Activated CD4-positive, alpha-beta T cell treated with anti-CD3 and anti-CD28 coated beads for 24 hours (primary cell): ENCODE measurements at regions not wholly inside any gene's neighbourhood (a gene's known extent, or its start where the extent isn't known, plus 50 kb on each side); places are given as distances from the start of the nearest gene placed in this dataset.
"Not testable (repeated sequence)": the region's sequence is repeated elsewhere in the genome, so short reads cannot be mapped to it uniquely, and the experiment has no call there.

Experiments
- DNase-seq, 2 donors: peaks; one replicate each; pipeline ENCODE4 v3.0.0-alpha.2; 2020; ENCODE audit warnings: low read depth in 2 of 2

DNA sequence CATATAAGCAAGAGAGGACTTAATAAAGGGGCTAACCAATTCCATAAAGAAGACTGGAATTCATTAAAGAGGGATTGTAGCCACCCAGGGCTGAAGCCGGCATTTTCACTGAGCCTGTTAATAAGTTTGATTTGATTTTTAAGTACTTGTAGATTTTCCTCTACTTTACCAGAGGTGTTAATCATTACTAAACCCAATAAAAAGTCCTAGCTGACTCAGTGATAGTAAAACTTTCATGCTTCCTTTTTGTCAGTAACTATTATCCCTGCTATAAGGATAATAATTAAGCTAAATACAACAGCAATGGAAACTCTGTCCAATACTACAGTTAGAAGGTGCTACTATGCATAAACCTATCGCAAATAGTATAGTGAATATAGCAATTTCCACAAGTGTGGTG is 260.2 kb downstream of the CEMIP2 start:
- DNase-seq = not testable (repeated sequence)

DNA sequence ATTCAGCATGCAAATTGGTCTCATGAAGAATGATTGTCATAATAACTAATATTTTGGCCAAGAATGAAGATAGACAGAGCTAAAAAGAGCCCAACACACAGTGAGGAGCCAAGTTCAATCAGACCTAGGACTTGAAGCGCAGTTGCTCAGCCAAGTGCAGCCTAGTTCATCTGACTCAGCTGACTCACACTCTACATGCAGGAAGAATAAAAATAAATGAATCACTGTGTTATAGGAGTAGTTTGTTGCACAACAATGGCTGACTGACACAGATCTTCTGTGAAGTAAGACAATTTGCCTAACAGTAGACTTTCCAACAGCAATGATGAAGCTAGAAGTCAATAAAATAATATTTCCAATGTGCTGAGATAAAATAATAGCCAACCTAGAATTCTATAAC is 261.5 kb downstream of the CEMIP2 start:
- no peak for DNase-seq

DNA sequence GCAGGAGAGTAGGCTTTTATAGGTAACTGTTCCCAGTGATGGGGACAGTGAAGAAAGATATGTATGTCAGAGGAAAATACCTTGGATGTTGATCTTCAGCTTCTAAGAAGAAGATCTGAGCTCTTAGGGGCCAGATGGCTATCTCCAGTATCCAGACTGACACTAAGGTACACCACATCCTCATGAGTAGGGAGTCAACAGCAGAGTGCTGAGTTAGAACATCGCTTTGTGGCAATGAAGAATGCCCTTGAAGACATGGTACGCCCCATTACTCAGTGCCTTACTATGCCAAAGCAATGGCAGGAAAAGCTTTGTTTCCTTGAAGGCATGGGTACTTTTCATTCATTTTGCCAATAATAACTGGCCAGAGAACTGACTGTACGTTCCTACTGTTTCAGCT is 263.7 kb downstream of the CEMIP2 start:
- DNase-seq = no peak

DNA sequence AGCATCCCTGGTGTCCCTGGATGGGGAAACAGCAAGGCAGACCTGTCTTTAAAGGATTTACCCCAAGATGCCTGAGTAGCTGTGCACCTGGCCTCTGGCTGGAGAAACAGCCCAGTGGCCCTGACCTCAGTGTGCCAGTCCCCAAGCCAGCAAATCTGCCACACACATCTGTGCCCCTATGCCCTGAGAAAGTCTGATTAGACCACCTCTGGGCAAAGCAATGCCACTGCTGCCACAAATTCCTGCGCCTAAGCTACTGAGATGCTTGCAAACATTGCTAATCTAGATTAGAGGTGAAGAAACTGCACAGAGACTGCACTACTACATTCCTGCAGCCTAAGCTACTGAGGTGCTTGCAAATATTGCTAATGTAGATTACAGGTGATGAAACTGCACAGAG is 269.6 kb downstream of the CEMIP2 start:
- no peak for DNase-seq

DNA sequence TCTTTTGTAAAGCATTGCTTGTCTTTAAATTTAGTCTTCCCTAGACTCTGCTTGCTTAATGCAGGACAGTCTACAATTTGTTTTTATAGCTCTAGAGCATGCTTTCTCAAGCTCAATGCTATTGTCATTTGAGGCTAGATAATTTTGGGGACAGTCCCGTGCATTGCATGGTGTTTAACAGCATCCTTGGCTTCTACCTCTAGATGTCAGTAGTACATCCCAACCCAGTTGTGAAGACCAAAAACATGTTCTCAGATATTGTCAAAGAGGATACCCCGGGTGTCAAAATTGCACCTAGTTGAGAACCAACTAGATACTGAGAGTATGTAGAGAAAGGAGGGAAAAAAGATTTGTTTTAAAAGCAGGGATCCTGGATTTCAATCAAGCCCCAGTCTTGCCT is 277.5 kb downstream of the CEMIP2 start:
- no peak for DNase-seq

DNA sequence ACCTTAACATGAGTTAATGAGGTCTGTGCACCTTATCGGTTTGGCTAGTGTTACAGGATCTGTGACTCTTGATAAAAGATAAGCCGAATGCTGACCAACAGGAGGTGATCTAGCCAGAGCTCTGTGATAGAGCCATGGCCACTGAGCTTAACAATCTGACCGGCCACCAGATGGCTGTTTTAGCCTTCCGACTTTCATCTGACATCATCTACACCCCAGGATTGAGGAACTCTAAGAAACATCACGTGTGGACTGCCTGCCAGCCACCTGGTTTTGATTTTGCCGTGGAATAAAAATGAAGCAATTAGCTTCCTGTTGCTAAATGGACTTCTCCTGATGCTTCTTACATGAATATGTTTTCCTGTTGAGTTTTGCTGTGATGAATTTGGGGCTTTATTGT is 281.3 kb downstream of the CEMIP2 start:
- no peak for DNase-seq

DNA sequence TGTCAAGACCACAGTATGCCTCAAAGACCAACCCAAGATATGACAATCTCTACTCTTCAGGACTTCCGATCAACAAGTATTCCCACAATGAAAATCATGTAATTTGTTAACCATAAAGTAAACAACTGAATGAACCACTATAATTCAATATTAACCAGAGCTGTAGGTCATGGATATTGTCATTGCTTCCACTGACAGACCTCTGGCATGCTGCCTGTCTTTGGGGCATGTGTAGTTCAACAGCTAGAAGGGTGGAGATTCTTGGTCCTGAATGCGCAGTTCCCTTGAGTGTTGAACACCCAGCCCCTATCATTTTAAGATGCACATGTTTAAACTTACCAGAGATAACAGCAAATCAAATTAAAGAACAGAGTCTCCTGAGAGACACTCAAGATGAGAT is 283.0 kb downstream of the CEMIP2 start:
- DNase-seq = no peak

DNA sequence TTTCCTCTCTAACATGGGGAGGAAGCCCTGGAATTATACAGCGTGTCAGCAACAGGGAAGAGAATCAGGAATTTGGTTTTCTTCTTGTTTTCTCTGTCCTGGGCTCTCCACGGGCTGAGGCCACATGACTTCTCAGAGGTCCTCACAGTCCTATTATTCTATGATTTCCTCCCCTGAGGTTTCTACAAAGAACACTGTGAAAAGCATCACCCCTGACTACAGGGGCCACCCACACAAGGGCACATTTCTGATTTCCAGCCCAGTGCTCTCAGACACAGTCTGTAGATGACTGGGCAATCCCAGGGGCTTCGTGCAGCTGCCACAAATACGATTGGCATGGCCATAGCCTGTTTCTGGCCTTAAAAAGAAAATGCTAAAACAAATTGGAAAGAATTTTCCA is 284.9 kb downstream of the CEMIP2 start:
- no peak for DNase-seq

DNA sequence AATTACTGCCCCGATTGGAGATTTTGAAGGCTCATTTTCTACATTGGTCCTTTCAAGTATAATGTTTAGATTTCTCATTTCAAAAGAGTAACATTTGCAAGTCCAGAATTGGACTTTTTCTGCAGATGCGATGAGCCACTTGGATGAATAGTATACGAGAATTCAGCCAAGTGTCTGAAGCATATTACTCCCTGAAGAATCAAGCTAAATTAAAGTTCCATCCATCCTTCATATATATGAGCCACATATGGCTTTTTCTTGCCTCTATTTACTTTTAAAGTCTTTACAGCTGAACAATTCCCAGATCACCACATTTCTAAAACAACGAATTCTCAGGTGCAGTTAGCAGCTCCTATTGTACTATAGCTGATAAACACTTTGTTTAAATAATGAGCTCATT is 288.7 kb downstream of the CEMIP2 start:
- DNase-seq = no peak

DNA sequence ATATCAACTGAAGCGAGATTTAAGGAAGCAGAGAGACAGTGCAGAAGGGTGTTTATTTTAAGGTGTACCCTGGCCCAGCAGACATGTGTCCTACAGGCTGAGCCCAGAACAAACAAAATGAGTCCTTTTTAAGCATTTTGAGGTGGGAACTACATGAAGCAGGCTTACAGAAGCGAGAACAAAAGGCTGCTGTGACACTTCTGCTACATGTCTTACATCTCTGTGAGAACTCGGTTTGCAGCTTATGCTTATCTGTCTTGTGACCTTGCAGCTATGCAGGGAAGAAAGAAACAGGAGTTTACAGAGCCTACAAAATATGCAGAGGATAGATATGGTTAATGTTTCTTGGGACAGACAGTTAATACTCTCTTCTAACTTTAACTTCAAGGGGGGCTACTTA is 295.9 kb downstream of the CEMIP2 start:
- no peak for DNase-seq

DNA sequence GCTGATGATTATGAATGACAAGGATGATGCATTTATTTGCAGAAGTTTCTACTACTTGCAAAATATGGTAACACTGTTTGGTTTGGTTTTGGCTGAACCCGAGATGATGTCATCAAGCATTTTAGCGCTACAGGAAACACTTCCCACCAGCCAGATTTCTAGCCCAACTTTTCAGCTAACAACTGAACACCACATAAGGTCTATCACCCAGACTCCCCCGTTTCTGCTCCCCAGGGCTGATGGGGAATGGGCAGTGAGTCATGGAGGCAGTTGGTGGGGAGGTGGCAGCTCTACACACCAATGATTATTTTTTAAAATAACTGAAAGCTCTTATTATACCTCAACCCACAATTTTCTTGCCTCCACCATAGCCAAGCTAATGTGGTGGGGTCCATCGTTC is 302.9 kb downstream of the CEMIP2 start:
- DNase-seq = no peak

DNA sequence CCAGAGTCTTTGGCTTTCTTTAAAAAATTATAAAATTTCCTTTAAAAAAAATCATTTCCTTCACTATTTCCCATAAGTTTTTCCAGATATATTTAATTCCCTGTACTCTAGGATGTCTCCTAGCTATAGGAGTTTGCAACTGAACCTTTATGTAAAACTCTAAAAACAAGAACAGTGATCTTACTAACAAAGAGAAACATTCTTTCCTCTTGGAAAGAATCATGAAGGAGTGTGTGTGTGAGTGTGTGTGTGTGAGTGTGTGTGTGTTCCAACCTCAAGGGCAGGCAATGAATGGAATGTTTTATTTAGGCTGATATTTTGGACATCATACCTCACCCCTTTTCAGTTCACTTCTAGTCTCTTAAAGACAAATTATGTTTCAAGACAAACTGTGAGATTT is 309.2 kb downstream of the CEMIP2 start:
- no peak for DNase-seq

DNA sequence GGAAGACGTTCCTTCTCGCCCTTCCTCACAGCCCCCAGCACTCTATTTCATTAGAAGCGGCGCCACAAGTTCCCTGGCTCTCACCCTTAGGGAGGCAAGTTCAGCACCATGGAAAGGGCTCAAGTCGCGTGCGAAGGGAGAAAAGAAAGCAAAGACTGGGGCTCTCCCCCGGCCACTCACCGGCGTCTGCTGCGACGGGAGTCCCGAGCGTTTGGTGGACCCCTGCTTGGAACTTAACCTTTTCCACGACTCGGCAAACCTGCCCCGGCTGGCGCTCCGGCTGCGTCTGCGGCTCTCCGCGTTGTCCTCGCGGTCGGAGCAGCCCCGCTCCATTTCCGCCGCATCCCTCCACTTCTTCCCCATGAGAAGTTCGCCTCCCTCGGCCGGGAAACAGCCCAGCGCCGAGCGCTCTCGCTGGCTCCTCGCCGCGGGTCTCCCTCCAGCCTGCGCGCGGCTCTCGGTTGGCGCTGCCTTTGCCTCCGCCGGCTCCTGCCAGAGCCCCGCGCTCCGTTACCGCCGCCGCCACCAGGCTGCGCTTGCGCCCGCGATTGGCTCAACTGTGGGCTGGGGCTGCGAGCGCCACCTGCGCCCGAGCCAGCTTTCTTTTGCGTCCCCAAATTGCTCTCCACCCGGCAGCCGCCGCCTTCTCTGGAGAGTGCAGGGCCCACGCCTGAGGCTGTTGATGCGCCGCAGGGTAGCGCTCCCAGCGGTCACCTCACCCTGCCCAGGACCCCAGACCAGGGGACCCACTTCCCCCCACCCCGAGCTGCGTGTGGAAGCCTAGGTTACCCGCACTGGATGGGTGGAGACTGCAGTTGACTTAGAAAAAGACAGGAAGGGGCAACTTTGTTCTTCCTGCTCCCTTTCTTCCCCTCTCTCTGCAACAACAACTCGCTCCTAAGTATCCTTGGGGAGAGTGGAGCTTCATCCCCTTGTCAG is 321.6 kb downstream of the CEMIP2 start:
- peak; percentile 1 to 16 for DNase-seq

DNA sequence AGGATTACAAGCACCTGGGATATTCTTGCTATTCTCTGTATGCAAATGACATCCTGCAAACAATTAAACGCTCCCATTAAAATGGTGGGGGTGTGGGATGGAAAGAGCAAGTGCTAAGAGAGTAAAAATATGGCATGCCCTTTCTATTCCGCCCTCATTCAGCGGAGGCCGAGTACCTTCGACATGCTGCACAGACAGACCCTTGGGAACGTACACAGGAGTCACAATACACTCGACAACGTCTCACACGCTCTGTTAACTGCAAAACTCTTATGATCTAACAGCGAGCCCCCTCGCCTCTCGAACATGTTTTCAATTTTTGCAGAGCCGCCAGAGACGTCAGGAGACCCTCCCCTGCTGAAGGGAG is 322.2 kb downstream of the CEMIP2 start:
- no peak for DNase-seq

DNA sequence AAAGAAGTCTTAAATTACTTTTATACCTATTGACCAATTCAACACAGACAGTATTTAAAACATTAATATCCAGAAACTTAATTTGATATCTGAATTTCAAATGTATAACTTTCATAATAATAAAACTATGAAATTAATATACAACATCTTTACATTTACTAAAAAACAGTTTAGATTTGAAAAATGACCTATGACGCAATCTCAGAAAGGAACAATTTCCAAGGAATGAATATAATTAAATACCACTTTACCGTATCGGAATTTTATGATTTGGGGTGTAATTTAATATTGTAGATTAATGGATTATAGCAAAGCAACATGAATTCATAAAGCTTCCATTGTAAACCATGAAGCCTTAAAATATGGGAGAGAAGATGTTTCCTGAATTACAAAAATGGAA is 321.5 kb upstream of the TRPM3 start:
- DNase-seq = no peak

DNA sequence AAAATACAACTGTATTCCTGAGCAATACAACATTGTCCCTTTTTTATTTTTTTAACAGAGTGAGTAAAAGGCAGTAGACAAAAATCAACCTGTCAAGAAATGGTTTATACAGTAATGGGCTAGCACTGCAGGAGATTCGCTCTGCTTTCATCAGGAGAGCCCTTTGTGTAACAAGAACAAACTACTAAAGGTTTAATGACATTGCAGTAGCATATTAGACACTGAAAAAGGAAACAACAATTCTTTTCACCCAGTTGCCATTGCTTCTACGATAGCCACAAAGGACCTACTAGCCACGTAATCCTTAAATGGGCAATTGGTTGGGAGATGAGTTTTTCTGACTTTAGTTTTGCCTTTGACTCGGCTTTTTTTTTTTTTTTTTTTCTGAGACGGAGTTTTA is 319.8 kb upstream of the TRPM3 start:
- no peak for DNase-seq

DNA sequence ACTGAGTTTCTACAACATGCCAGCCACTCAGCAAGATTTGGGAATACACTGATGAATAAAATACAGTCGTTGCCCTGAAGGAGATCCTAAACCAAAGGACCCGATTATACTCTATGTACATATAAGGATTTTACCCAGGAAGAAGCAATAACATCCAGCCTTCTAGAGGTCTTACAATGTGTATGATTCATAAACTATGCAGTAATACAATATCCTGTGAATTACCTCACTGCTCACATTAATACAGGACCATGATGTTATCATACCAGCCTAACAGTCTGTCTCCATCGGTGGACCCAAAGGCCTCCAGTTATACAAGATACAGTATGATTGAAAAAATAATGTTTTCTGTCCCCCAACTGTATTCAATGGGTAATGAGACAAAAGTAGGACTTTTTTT is 310.5 kb upstream of the TRPM3 start:
- DNase-seq = no peak

DNA sequence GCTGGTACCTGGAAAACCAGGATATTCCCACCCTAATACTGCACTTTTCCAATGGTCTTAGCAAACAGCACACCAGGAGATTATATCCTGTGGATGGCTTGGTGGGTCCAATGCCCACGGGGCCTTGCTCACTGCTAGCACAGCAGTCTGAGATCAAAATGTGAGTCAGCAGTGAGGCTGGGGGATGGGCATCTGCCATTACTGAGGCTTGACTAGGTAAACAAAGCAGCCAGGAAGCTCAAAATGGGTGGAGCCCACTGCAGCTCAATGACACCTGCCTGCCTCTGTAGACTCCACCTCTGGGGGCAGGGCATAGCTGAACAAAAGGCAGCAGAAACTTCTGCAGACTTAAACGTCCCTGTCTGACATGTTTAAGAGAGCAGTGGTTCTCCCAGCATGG is 285.9 kb upstream of the TRPM3 start:
- DNase-seq = not testable (repeated sequence)

DNA sequence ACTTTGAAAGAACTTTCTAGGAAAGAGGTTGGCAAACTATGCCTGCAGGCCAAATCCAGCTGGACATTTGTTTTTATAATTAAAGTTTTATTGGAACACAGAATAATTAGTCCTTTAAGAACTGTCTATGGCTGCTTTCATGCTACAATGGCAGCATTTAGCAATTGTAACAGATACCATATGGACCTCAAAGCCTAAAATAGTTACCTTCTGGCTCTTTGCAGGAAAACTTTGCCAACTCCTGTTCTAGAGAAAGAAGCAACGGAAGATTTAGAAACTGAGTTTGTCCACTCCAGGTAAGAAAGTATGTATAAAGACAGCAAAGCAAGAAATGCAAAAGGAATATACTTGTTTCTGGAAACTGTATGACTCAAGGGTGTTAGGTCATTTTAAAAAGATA is 281.7 kb upstream of the TRPM3 start:
- no peak for DNase-seq

DNA sequence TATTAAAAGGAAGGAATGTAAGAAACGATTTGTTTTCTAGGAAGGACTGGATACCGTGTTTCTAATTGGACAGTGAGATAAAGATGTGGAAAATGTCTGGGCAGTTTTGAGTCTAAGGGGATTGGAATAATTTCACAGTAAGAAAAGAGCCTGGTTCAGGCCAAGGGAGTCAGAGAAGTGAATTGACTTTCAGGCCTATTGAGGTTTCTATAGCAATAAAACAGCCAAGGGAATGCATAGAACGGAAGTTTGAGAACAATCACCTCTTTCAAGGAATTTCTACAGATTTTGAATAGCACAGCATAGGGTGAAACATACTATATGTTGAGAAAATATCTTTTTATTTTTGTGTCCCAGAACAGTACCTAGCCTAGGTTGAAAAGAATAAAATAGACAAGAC is 271.6 kb upstream of the TRPM3 start:
- DNase-seq = no peak

DNA sequence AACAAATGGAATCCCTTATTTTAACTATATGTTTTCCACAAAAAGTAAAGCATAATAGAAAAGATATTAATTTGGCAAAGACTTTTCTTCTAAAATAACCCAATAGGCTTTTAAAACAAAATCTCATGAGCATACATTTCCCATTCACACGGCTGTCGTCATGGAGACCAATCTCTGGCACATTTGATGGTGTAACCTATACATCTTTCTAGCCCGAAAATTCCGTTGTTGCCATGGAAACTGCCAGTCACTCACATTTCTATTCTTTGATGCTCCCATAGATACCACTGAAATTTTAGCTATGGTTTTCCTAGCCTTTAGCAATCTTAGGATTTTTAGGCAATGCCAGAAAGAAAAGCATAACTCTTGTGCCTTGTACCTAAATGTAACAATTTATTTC is 262.9 kb upstream of the TRPM3 start:
- DNase-seq = no peak

DNA sequence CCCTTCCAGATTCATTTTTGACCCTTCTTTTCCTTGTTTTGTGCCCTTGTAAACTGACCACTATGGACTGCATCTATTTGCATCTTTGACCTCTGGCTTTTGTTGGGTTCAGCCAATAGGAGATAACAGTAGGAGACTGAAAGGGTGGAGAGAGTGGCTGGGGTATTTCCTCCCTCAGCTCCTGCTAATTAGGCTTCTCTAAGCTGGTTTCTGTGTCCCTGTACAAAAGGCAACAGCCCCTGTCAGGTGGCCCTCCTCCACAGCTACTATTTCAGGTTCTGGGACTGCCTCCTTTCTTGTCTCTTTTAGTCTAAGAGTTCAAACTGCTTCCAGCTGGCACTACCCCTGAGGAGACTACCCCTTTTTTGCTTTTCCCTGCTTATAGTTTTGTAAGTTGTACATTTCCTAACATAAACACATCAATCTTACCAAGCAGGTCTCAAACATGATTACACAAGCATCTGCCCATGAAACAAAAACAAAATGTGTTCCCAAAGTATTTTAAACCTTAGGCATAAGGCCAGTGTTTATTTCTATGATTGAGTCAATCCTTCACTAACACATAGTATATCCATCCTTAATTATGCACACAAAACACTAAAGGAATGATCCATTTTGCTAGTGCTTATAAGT is 262.0 kb upstream of the TRPM3 start:
- DNase-seq = no peak

DNA sequence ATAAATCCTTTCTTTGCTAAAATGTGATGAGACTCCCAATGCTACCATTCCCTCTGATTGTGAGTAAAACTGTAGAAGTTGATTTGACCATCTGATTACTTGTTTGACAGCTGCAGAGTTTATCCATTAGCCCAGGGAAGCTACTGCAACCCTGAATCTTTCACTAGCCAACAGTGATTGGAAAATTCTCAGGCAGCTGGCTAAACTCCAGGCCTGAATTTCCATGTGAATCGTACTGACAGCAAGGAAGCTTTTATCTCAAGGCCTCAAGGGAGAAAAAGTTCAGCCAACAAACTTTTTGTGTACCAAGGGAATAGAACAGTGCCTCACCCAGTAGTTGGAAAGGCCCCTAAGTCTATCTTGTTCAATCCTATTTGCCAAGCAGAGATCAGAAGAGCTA is 246.7 kb upstream of the TRPM3 start:
- no peak for DNase-seq
